GM12873 (cell line): ENCODE measurements at regions not wholly inside any gene's neighbourhood (a gene's known extent, or its start where the extent isn't known, plus 50 kb on each side); places are given as distances from the start of the nearest gene placed in this dataset.

Source experiments
- TF ChIP-seq, protein P1 (sequence below): IDR thresholded peaks from 2 replicates; pipeline ENCODE4 v1.5.1; 2012; ENCODE audit warnings: low read depth, mild to moderate bottlenecking, moderate library complexity, low read length, control low read depth; ENCODE audit not compliant: insufficient read depth; ENCODE audit errors: missing control alignments

DNA sequence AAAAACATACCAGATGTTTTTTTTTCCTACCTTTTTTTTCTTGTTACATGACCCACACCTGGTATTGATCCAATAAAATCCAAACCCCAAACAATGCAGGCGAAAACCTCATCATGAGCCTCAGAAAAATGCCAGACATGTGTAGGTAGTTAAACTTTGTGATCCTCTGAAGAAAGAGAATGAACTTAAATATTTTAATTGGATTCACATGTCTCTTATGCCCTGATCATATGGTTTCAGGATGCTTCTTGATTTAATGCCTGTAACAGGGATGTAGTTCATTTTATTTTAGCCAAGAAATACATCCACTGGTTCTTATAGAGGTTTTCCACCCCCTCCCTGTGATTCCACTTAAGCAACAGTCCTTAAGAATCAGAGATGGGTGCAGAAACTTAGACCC is 451.6 kb downstream of the TYW1 start:
- TF ChIP-seq, protein P1, sequence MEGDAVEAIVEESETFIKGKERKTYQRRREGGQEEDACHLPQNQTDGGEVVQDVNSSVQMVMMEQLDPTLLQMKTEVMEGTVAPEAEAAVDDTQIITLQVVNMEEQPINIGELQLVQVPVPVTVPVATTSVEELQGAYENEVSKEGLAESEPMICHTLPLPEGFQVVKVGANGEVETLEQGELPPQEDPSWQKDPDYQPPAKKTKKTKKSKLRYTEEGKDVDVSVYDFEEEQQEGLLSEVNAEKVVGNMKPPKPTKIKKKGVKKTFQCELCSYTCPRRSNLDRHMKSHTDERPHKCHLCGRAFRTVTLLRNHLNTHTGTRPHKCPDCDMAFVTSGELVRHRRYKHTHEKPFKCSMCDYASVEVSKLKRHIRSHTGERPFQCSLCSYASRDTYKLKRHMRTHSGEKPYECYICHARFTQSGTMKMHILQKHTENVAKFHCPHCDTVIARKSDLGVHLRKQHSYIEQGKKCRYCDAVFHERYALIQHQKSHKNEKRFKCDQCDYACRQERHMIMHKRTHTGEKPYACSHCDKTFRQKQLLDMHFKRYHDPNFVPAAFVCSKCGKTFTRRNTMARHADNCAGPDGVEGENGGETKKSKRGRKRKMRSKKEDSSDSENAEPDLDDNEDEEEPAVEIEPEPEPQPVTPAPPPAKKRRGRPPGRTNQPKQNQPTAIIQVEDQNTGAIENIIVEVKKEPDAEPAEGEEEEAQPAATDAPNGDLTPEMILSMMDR, result no peak

DNA sequence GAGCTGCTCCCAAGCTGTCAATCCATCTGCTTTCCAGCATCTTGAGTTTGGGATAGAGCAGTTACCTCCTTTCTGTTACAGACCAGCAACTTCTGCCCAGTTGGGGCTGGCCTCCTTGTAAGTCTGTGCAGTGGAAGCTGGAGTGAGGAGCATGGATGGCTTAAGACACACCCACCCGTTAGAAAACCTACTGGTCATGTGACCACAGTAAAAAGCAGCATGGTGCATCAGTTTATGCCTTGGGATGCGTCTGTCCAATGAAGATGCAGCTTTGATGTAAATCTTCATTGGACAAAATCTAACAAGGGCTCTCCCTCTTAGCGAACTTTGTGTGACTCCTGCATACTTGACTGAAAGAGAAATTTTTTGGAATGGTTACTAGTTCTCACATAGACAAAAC is 453.5 kb downstream of the TYW1 start:
- TF ChIP-seq, protein P1, result no peak

DNA sequence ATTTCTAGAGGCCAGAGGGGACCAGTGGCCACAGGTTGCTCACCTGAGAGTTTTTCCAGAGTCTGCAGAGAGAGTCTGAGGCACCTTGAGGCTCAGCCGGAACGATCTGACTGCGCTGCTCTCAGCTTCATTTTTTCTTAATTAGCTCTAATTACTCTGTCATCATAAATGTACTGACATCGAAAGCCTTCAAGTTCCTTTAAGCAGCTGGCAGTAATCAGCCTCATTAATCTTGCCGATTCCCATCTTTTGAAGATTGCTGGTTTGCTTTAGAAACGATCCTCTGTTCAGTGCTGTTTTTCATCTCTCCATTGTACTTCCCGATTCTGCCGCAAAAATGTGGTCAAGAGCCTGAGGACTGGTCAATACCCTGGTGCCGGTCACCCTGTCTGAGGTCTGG is 454.7 kb downstream of the TYW1 start:
- TF ChIP-seq, protein P1, result no peak

DNA sequence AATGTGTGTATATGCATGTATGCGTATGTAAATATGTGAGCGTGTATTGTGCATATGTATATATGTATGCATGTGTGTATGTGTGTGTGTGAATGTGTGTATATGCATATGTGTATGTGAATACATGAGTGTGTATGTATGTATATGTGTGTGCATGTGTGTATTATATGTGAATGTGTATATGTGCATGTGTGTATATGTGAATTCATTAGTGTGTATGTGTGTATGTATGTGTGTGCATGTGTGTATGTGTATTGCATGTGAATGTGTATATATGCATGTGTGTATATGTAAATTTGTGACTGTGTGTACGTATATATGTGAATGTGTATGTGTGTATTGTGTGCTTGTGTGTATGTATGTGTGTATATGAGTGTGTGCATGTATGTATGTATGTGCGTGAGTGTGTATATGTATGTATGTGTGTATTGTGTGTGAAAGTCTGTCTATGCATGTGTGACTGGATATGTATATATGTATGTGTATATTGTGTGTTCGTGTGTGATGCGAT is 455.9 kb downstream of the TYW1 start:
- TF ChIP-seq, protein P1, result no peak

DNA sequence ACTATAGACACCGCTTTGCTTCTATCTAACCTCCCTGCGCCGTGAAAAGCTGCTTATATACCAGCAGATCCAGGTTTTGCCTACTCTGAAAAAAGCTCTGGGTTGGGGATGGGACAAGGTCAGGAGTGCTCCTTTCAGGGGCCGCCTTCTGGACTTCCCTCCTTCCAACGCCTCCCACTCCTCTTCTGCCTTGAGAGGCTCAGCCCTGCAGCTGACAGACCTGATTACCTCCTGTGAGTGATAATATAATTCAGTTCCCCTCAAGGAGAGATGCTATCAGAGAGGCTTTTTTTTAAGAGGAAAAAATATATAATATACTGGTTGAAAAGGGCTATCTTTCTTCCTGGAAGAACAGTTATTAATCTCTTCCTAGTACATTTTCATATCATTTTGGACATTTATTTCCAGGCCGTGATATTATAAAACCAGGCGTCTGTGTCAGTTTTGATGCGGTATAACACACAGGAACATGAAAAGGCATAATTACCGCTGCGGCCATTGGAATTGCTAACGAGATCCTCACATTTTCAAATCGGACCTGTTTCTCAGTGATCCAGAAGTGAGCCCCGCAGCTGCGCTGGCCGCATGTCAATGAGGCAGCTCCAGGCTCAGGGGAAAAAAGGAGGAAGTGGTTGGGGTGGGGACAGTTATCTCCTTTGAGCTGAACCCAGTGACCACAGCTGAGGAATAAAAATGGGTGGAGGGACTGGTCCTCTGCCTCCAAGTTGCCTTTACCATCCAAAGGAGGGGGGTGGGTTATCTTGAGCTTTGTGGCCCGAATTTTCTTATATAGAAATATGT is 457.1 kb downstream of the TYW1 start:
- TF ChIP-seq, protein P1, result no peak

DNA sequence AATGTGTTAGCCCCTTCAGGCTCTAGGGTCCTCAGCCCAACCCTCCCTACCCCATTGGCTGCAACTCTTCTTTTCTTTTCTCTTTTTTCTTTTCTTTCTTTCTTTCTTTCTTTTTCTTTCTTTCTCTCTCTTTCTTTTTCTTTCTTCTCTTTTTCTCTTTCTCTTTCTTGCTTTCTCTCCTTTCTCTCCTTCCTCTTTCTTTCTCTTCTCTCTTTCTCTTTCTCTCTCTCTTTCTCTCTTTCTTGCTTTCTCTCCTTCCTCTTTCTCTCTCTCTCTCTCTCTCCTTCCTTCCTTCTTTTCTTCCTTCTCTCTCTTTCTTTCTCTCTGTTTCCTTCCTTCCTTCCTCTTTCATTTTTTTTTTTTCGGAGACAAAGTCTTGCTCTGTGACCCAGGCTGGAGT is 458.9 kb downstream of the TYW1 start:
- TF ChIP-seq, protein P1, result no peak

DNA sequence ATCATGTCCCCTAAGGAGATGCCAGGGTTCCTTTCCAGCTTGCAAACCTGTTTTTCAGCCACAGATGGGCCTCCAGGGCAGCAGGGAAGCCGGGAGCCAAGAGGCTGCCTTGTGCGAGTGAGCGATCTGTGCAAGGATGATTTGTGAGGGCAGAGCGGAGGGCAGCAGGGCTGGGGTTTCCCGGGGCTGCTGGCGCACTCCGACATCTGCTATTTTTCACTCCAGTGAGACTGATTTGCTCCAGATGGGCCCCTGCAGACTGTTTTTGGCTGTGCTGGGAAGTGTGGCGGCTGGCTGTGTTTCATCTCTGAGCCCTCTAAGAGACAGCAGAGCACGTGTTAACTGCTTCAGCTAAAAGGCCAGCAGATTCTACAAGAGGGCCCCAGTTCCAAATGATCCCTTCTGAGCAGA is 466.2 kb downstream of the TYW1 start:
- TF ChIP-seq, protein P1, result no peak
